PC-3 (cell line): ENCODE measurements at regions not wholly inside any gene's neighbourhood (a gene's known extent, or its start where the extent isn't known, plus 50 kb on each side); places are given as distances from the start of the nearest gene placed in this dataset.

ENCODE experiments used
- EZH2 ChIP-seq: fragments of 300-600 bp; sonication (generic); IDR thresholded peaks from one replicate; pipeline ENCODE4 v1.6.1; 2017; ENCODE audit warnings: antibody characterized with exemption, mild to moderate bottlenecking, low read length; ENCODE audit not compliant: unreplicated experiment
- TF ChIP-seq, protein P1 (sequence below): fragments of 300-600 bp; sonication (generic); conservative IDR thresholded peaks from 2 replicates; pipeline ENCODE4 v1.5.1; 2017; ENCODE audit warnings: antibody characterized with exemption, low read depth, mild to moderate bottlenecking, low read length

DNA sequence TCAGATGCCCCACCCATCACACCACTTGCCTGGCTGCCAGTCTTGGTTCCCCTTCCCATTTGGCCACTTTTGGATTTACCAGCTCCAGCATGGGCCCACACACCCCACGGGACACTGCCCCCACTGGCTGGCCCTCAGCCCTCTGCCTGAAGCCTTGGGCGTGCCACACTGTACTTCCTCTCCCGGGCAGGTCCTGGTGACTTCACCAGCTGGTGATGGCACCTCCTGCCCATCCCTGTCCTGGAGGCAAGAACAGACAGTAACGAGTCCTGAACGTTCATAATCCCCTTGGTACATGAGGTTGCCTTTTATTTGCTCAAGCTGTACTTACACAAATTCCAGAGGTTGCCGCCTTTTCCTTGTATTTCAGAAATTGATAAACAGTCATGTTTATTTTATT is 81.1 kb downstream of the TMEM17 start:
- TF ChIP-seq, protein P1, sequence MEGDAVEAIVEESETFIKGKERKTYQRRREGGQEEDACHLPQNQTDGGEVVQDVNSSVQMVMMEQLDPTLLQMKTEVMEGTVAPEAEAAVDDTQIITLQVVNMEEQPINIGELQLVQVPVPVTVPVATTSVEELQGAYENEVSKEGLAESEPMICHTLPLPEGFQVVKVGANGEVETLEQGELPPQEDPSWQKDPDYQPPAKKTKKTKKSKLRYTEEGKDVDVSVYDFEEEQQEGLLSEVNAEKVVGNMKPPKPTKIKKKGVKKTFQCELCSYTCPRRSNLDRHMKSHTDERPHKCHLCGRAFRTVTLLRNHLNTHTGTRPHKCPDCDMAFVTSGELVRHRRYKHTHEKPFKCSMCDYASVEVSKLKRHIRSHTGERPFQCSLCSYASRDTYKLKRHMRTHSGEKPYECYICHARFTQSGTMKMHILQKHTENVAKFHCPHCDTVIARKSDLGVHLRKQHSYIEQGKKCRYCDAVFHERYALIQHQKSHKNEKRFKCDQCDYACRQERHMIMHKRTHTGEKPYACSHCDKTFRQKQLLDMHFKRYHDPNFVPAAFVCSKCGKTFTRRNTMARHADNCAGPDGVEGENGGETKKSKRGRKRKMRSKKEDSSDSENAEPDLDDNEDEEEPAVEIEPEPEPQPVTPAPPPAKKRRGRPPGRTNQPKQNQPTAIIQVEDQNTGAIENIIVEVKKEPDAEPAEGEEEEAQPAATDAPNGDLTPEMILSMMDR, result no peak
- no peak for TF ChIP-seq EZH2
